Pancreas (tissue), 10 donors: ENCODE measurements at regions not wholly inside any gene's neighbourhood (a gene's known extent, or its start where the extent isn't known, plus 50 kb on each side); places are given as distances from the start of the nearest gene placed in this dataset.

Experiments
- ATAC-seq, 4 donors: fragments of 200-7000 bp; cut with Tn5 transposase; one replicate each; pipeline versions ENCODE4 v1.8.0 to v1.9.1; 2020; ENCODE audit warnings: mild to moderate bottlenecking in 4 of 4, moderate library complexity in 4 of 4
- DNase-seq, 6 donors: peaks; one replicate each; pipeline ENCODE4 v3.0.0-alpha.2; 2020
- FAIRE-seq: peaks from 2 replicates; lab custom pipeline; 2012; peaks lifted over from hg19 to GRCh38; lab: Jason Lieb, UNC
- H3K27ac ChIP-seq, 4 donors: fragments of 200-600 bp; sonication (generic); 1 replicate in 3 of 4; 2 replicates in 1 of 4; pipeline versions ENCODE4 v1.5.0 to v1.8.0; 2020
- H3K27me3 ChIP-seq, 4 donors: fragments of 200-600 bp; one replicate each; pipeline ENCODE4 v1.8.0; 2021
- H3K36me3 ChIP-seq, 3 donors: fragments of 200-600 bp; sonication (generic) in 1 of 3; one replicate each; pipeline versions ENCODE4 v1.5.0 to v1.8.0; 2020 to 2021
- H3K4me1 ChIP-seq, 3 donors: fragments of 200-600 bp; one replicate each; pipeline ENCODE4 v1.8.0; 2021
- H3K4me3 ChIP-seq, 4 donors: fragments of 200-600 bp; sonication (generic) in 2 of 4; one replicate each; pipeline versions ENCODE4 v1.5.0 to v1.8.0; 2020 to 2021
- H3K9me3 ChIP-seq, 4 donors: fragments of 200-600 bp; one replicate each; pipeline ENCODE4 v1.8.0; 2021
- CTCF ChIP-seq, 4 donors: fragments of 200-600 bp; sonication (generic) in 3 of 4; IDR thresholded peaks; one replicate each; pipeline versions ENCODE4 v1.5.0 to v1.8.0; 2021; ENCODE audit warnings: antibody characterized with exemption in 4 of 4
- WGBS, 2 donors: extraction: QIAGEN DNeasy Blood & Tissue Kit; methylation state at CpG; one replicate each; pipeline ENCODE4 v1.1.7; 2013; 5-methylcytosine and 5-hydroxymethylcytosine counted together
- intact Hi-C, 3 donors: fragments of 100-400 bp; cut with DNase I; formaldehyde crosslinking; loops; one replicate each; pipeline versions ENCODE4 v1.11.1 to v1.14.2; 2022
- donor health status: healthy with polysubstance abuse.
- donor health status: DM: no; HTN: no; CAD: no; lungs with moderate emphysema.
- donor health status: DM: no; HTN: no; CAD: no.
- donor health status: control.
- donor health status: control.
- donor health status: Bipolar disorder and iron deficiency.
- donor health status: DM: yes; HTN: yes; CAD: no.
- donor health status: DM: no; HTN: no; CAD: no.
- donor health status: DM: no; HTN: no; CAD: no.
- donor health status: DM: yes; HTN: yes; CAD: no.

- Histone ChIP-seq H3K27ac (no peak overlapping the region), H3K27me3 (no peaks in the 10 kb centered on the region), H3K36me3 (no peaks in the 10 kb centered on the region), H3K4me3 (no peak overlapping the region), H3K4me1 (no peaks in the 10 kb centered on the region), H3K9me3 (no peaks in the 10 kb centered on the region)
- ATAC-seq, result no peak
- peak in 1 of 6 donors; percentile 34 for DNase-seq
- no peak for TF ChIP-seq CTCF (IDR thresholded peaks at IDR 0.05)
- 46 to 55% methylated on average over 22 of the region's 22 CpGs for WGBS, 2 donors
- no peak for FAIRE-seq
- intact Hi-C loops, result no loop called here
Measured at GRCh38 chr22:48889887-48890692, 937.6 kb downstream of the BRD1 start.

GRCh38 chr22:48889209-48889830 is 938.4 kb downstream of the BRD1 start:
- H3K36me3 ChIP-seq, result no peaks in the 10 kb centered on the region
- H3K27me3 ChIP-seq, result no peaks in the 10 kb centered on the region
- ATAC-seq (no peak), FAIRE-seq (no peak), DNase-seq (peak in 1 of 6 donors; percentile 26)
- 61 to 71% methylated on average over 14 of the region's 14 CpGs for WGBS, 2 donors
- intact Hi-C loops, result no loop called here
- no peak for TF ChIP-seq CTCF (IDR thresholded peaks at IDR 0.05)
- no peak overlapping the region for H3K4me3 ChIP-seq
- no peak overlapping the region for H3K27ac ChIP-seq
- no peaks in the 10 kb centered on the region for H3K4me1 ChIP-seq
- no peaks in the 10 kb centered on the region for H3K9me3 ChIP-seq

GRCh38 chr22:48888466-48889208 is 939.0 kb downstream of the BRD1 start:
- no peak for TF ChIP-seq CTCF (IDR thresholded peaks at IDR 0.05)
- DNase-seq, result peak in 1 of 6 donors; percentile 13
- no peak for FAIRE-seq
- no peak overlapping the region for H3K27ac ChIP-seq
- no peaks in the 10 kb centered on the region for H3K4me1 ChIP-seq
- intact Hi-C loops, result no loop called here
- no peaks in the 10 kb centered on the region for H3K36me3 ChIP-seq
- H3K9me3 ChIP-seq, result no peaks in the 10 kb centered on the region
- H3K27me3 ChIP-seq, result no peaks in the 10 kb centered on the region
- H3K4me3 ChIP-seq, result no peak overlapping the region
- WGBS, 2 donors, result 56 to 61% methylated on average over 14 of the region's 14 CpGs
- no peak for ATAC-seq

- Histone ChIP-seq H3K36me3 (no peaks in the 10 kb centered on the region), H3K9me3 (no peaks in the 10 kb centered on the region), H3K4me1 (no peaks in the 10 kb centered on the region), H3K27me3 (no peaks in the 10 kb centered on the region), H3K27ac (no peak overlapping the region), H3K4me3 (no peak overlapping the region)
- WGBS, 2 donors, result 64 to 75% methylated on average over 3 of the region's 3 CpGs
- TF ChIP-seq CTCF (IDR thresholded peaks at IDR 0.05), result no peak
- DNase-seq (no peak), ATAC-seq (no peak), FAIRE-seq (no peak)
- intact Hi-C loops, result no loop called here
Measured at GRCh38 chr22:48887394-48888332, 940.0 kb downstream of the BRD1 start.
